Vagina (tissue), 2 donors: ENCODE measurements at regions not wholly inside any gene's neighbourhood (a gene's known extent, or its start where the extent isn't known, plus 50 kb on each side); places are given as distances from the start of the nearest gene placed in this dataset.

ENCODE experiments used
- DNase-seq, 2 donors: peaks; one replicate each; pipeline ENCODE4 v3.0.0-alpha.2; 2017; ENCODE audit errors: extremely low spot score in 2 of 2
- H3K27ac ChIP-seq: fragments of 200-600 bp; sonication (generic); one replicate; pipeline ENCODE4 v1.5.1; 2019
- H3K27me3 ChIP-seq: fragments of 200-600 bp; sonication (generic); one replicate; pipeline ENCODE4 v1.5.1; 2019
- H3K36me3 ChIP-seq, 2 donors: fragments of 200-600 bp; sonication (generic); one replicate each; pipeline ENCODE4 v1.5.1; 2017 to 2019
- H3K4me1 ChIP-seq: fragments of 200-600 bp; sonication (generic); one replicate; pipeline ENCODE4 v1.5.1; 2019
- H3K4me3 ChIP-seq, 2 donors: fragments of 200-600 bp; sonication (generic); 1 replicate in 1 of 2; 2 replicates in 1 of 2; pipeline ENCODE4 v1.5.1; 2016 to 2019
- H3K9me3 ChIP-seq: fragments of 200-600 bp; sonication (generic); one replicate; pipeline ENCODE4 v1.5.1; 2019
- POLR2A ChIP-seq, 2 donors: fragments of 450-650 bp; IDR thresholded peaks; one replicate each; pipeline ENCODE4 v1.6.1; 2017; ENCODE audit warnings: antibody characterized with exemption in 2 of 2, mild to moderate bottlenecking in 2 of 2, moderate library complexity in 2 of 2
- POLR2AphosphoS5 ChIP-seq, 2 donors: sonication (generic); formaldehyde crosslinking; IDR thresholded peaks; one replicate each; pipeline ENCODE4 v1.9.0; 2017; ENCODE audit warnings: antibody characterized with exemption in 2 of 2, mild to moderate bottlenecking in 2 of 2, low read depth in 1 of 2; ENCODE audit not compliant: insufficient read depth in 1 of 2
- intact Hi-C: fragments of 100-400 bp; cut with DNase I; formaldehyde crosslinking; loops from one replicate; pipeline ENCODE4 v1.15.1; 2023
- TF ChIP-seq, protein P1 (sequence below), 3 experiments: fragments of 450-650 bp in 2 of 3; fragments of 200-600 bp in 1 of 3; sonication (generic) in 1 of 3; IDR thresholded peaks; one replicate each; pipeline ENCODE4 v1.5.1; 2017 to 2019; ENCODE audit warnings: antibody characterized with exemption in 3 of 3, mild to moderate bottlenecking in 2 of 3, moderate library complexity in 2 of 3

DNA sequence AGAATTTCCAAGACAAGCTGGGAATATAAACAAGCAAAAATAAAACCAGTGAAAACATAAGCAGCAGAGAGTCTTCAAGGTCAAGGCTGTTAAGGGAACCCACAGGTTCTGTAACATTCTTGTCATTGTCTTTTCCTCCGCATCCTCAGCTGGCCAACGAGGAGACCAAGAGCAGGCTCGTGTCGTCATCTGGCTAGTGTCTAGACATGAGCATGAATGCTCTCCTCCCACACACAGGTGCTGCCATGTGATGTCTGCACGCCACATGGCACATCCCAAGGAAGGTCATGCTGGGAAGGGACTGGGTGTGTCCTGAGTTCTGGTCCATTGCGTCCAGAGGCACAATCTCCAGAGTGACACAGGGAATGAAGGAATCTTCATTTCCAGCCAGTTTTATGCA lies 156.2 kb downstream of the POLR2M start:
- no peaks in the 10 kb centered on the region for H3K27me3 ChIP-seq
- no peaks in the 10 kb centered on the region for H3K4me1 ChIP-seq
- TF ChIP-seq POLR2AphosphoS5 (IDR thresholded peaks at IDR 0.05; ENCODE audit: insufficient read depth in 1 of 2, low read depth in 1 of 2), result no peak
- TF ChIP-seq, protein P1, sequence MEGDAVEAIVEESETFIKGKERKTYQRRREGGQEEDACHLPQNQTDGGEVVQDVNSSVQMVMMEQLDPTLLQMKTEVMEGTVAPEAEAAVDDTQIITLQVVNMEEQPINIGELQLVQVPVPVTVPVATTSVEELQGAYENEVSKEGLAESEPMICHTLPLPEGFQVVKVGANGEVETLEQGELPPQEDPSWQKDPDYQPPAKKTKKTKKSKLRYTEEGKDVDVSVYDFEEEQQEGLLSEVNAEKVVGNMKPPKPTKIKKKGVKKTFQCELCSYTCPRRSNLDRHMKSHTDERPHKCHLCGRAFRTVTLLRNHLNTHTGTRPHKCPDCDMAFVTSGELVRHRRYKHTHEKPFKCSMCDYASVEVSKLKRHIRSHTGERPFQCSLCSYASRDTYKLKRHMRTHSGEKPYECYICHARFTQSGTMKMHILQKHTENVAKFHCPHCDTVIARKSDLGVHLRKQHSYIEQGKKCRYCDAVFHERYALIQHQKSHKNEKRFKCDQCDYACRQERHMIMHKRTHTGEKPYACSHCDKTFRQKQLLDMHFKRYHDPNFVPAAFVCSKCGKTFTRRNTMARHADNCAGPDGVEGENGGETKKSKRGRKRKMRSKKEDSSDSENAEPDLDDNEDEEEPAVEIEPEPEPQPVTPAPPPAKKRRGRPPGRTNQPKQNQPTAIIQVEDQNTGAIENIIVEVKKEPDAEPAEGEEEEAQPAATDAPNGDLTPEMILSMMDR (IDR thresholded peaks at IDR 0.05), result no peak
- no peak for TF ChIP-seq POLR2A (IDR thresholded peaks at IDR 0.05)
- H3K27ac ChIP-seq, result no peak overlapping the region
- no peak for DNase-seq
- intact Hi-C loops, result loop anchor here (10.0 kb wide), 2 partner anchors 198 to 298 kb away; no protein-coding TSS in a partner anchor
- H3K4me3 ChIP-seq, result no peak overlapping the region
- H3K36me3 ChIP-seq, result no peaks in the 10 kb centered on the region
- no peaks in the 10 kb centered on the region for H3K9me3 ChIP-seq

DNA sequence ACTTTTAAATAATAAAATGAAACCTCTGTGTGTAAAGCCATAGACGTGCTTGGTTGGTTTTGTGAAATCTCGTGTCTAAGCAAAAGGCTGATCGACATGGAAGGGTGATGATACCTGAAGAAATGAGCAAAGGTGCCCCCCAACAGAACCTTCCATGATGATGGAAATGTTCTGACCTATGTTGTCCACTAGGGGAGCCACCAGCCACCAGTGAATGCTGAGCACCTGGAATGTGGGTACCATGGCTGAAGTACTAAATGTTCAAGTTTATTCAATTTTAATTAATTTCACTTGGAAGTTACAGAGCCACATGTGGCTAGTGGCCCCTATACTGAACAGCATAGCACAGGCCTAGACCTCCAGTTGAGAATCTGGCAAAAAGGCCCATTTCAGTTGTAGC lies 158.8 kb downstream of the POLR2M start:
- Histone ChIP-seq H3K27ac (no peak overlapping the region), H3K9me3 (no peaks in the 10 kb centered on the region), H3K4me1 (no peaks in the 10 kb centered on the region), H3K4me3 (no peak overlapping the region), H3K27me3 (no peaks in the 10 kb centered on the region), H3K36me3 (no peaks in the 10 kb centered on the region)
- TF ChIP-seq, protein P1 (IDR thresholded peaks at IDR 0.05), result no peak
- TF ChIP-seq POLR2AphosphoS5 (IDR thresholded peaks at IDR 0.05; ENCODE audit: insufficient read depth in 1 of 2, low read depth in 1 of 2) (no peak), POLR2A (IDR thresholded peaks at IDR 0.05) (no peak)
- no peak for DNase-seq
- intact Hi-C loops, result loop anchor here (5.0 to 10.0 kb wide), 3 partner anchors 200 to 300 kb away; partner anchors contain the start of gene ALDH1A2

DNA sequence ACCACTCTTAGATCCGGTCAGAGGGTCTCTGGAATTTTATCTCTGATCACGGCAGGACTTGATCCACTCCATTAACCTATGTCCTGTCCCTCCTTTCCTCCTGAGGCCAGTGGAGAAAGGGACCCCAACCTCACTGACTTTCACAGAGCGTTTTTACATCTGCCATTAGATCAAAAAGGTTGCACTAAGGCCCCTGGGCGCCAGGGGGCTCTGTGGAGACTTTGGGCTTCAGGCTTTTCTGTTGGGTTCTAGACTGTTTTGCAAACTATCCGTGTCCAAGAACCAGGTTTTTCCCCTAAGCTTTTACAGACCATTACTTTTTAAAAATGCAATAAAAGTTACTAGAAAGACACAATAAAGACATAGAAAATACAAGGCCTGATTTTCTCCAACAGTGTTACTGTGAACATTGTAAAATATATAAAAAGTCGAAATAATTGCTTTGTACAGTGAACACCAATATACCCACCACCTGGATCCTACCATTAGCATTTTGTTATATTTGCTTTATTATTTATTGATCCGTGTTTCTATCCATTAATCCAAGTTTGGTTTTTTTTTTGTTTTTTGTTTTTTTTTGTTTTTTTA lies 159.7 kb downstream of the POLR2M start:
- TF ChIP-seq, protein P1 (IDR thresholded peaks at IDR 0.05), result peak; percentile 4 to 61 (median 40)
- no peak for TF ChIP-seq POLR2AphosphoS5 (IDR thresholded peaks at IDR 0.05; ENCODE audit: insufficient read depth in 1 of 2, low read depth in 1 of 2)
- Histone ChIP-seq H3K36me3 (no peaks in the 10 kb centered on the region), H3K4me3 (no peak overlapping the region), H3K27ac (no peak overlapping the region), H3K4me1 (no peaks in the 10 kb centered on the region), H3K9me3 (no peaks in the 10 kb centered on the region), H3K27me3 (no peaks in the 10 kb centered on the region)
- no peak for DNase-seq
- intact Hi-C loops, result loop anchor here (5.0 to 10.0 kb wide), 3 partner anchors 201 to 301 kb away; partner anchors contain the start of gene ALDH1A2

DNA sequence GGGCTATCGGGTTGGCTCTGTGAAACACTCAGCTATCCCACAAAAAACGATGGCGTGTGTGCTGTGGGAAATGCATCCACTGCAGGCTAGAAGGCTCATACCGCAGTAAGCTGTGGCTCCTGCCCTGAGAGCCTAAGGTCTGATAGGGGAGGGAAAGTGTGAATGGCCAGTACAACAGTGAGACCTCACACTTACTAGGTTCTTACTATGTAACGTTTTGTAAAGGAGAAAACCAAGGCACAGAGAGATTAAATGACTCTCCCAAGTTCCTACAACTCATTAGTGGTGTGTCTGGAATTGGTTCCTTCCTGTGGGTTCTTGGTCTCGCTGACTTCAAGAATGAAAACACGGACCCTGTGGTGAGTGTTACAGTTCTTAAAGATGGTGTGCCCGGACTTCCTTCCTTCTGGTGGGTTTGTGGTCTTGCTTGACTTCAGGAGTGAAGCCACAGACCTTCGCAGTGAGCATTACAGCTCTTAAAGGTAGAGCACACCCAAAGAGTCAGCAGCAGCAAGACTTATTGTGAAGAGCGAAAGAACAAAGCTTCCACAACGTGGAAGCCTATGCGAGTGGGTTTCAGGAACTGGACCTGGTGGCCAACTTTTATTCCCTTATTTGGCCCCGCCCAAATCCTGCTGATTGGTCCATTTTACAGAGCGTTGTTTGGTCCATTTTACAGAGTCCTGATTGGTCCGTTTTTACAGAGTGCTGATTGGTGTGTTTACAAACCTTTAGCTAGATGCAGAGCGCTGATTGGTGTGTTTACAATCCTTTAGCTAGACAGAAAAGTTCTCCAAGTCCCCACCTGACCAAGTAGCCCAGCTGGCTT lies 161.7 kb downstream of the POLR2M start:
- Histone ChIP-seq H3K9me3 (no peaks in the 10 kb centered on the region), H3K27me3 (no peaks in the 10 kb centered on the region), H3K27ac (no peak overlapping the region), H3K4me1 (no peaks in the 10 kb centered on the region), H3K36me3 (no peaks in the 10 kb centered on the region), H3K4me3 (no peak overlapping the region)
- no peak for DNase-seq
- intact Hi-C loops, result loop anchor here (5.0 to 10.0 kb wide), 3 partner anchors 199 to 303 kb away; partner anchors contain the start of gene ALDH1A2
- TF ChIP-seq, protein P1 (IDR thresholded peaks at IDR 0.05), result no peak
- TF ChIP-seq POLR2A (IDR thresholded peaks at IDR 0.05) (no peak), POLR2AphosphoS5 (IDR thresholded peaks at IDR 0.05; ENCODE audit: insufficient read depth in 1 of 2, low read depth in 1 of 2) (no peak)

DNA sequence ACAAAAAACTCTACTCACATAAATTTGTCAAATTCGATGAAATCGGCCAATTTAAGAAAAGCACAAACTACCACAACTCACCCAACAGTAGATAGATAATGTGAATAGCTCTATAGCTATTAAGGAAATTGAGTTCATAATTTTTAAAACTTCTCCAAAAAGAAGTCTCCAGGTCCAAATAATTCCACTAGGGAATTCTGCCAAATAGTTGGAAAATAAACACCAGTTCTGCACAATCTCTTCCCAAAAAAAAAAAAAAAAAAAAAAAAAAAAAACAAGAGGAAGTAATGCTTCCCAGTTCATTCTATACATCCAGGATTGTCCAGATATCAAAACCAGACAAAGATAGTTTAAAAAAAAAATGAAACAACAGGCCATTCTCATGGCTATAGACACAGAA lies 164.2 kb downstream of the POLR2M start:
- TF ChIP-seq, protein P1 (IDR thresholded peaks at IDR 0.05), result no peak
- TF ChIP-seq POLR2A (IDR thresholded peaks at IDR 0.05) (no peak), POLR2AphosphoS5 (IDR thresholded peaks at IDR 0.05; ENCODE audit: insufficient read depth in 1 of 2, low read depth in 1 of 2) (no peak)
- no peak for DNase-seq
- Histone ChIP-seq H3K36me3 (no peaks in the 10 kb centered on the region), H3K4me1 (no peaks in the 10 kb centered on the region), H3K27ac (no peak overlapping the region), H3K27me3 (no peaks in the 10 kb centered on the region), H3K9me3 (no peaks in the 10 kb centered on the region), H3K4me3 (no peak overlapping the region)
- intact Hi-C loops, result no loop called here
